ENCODE measurements at regions not wholly inside any gene's neighbourhood (a gene's known extent, or its start where the extent isn't known, plus 50 kb on each side); places are given as distances from the start of the nearest gene placed in this dataset.

GRCh38 chr2:16406496-16407289 is 258.9 kb downstream of the CYRIA start:
- no peak for TF ChIP-seq CTCF (IDR thresholded peaks at IDR 0.05; ENCODE audit: low read length)
- TF ChIP-seq EZH2 (IDR thresholded peaks at IDR 0.05; ENCODE audit: borderline replicate concordance, low read length), result no peak
